ENCODE measurements at regions not wholly inside any gene's neighbourhood (a gene's known extent, or its start where the extent isn't known, plus 50 kb on each side); places are given as distances from the start of the nearest gene placed in this dataset.

DNA sequence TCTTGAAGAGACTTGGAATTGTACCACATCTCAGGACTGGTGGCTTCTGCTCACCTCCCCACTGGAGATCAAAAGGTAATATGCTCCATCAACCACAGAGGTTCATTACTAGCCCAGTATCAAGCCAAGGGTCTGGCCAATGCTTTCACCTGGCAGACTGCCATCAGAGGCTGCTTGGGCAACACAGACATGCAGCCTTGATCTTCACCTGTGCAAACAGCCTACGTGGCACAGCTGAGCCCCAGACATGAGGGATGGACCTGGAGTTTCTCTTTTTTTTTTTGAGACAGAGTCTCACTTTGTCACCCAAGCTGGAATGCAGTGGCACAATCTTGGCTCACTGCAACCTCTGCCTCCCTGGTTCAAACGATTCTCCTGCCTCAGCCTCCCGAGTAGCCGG, 105.6 kb upstream of the HES1 start:
- TF ChIP-seq, protein P1, sequence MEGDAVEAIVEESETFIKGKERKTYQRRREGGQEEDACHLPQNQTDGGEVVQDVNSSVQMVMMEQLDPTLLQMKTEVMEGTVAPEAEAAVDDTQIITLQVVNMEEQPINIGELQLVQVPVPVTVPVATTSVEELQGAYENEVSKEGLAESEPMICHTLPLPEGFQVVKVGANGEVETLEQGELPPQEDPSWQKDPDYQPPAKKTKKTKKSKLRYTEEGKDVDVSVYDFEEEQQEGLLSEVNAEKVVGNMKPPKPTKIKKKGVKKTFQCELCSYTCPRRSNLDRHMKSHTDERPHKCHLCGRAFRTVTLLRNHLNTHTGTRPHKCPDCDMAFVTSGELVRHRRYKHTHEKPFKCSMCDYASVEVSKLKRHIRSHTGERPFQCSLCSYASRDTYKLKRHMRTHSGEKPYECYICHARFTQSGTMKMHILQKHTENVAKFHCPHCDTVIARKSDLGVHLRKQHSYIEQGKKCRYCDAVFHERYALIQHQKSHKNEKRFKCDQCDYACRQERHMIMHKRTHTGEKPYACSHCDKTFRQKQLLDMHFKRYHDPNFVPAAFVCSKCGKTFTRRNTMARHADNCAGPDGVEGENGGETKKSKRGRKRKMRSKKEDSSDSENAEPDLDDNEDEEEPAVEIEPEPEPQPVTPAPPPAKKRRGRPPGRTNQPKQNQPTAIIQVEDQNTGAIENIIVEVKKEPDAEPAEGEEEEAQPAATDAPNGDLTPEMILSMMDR (IDR thresholded peaks at IDR 0.05), result no peak
- no peak for TF ChIP-seq POLR2AphosphoS5 (IDR thresholded peaks at IDR 0.05)
